ENCODE measurements at regions not wholly inside any gene's neighbourhood (a gene's known extent, or its start where the extent isn't known, plus 50 kb on each side); places are given as distances from the start of the nearest gene placed in this dataset.

- no peaks in the 10 kb centered on the region for H3K79me2 ChIP-seq (ENCODE audit: insufficient read depth, low read length)
- POLR2A ChIA-PET: no interaction called here
- no peak for DNase-seq (ENCODE audit: low read depth, low spot score)
- H3K27me3 ChIP-seq (ENCODE audit: insufficient read depth, low read length): no peaks in the 10 kb centered on the region
- no peak overlapping the region for H3K4me3 ChIP-seq (replicated peaks in 1 of 2; ENCODE audit: low read depth in 1 of 2, low read length in 2 of 2)
- H4K20me1 ChIP-seq (ENCODE audit: insufficient read depth): no peaks in the 10 kb centered on the region
- CTCF ChIA-PET: no interaction called here
- no peaks in the 10 kb centered on the region for H3K4me1 ChIP-seq (ENCODE audit: control insufficient read depth in 1 of 2, insufficient read depth in 2 of 2, low read length in 2 of 2)
- no peak overlapping the region for H3K9ac ChIP-seq (ENCODE audit: low read length)
- H3K4me2 ChIP-seq (ENCODE audit: low read length): no peak overlapping the region
- H3K9me3 ChIP-seq (ENCODE audit: control insufficient read depth in 1 of 2, insufficient read depth in 1 of 2, low read depth in 1 of 2, low read length in 2 of 2): no peaks in the 10 kb centered on the region; a peak in 2 of 4 replicates
- no peaks in the 10 kb centered on the region for H3K9me2 ChIP-seq (ENCODE audit: insufficient read depth)
- RAD21 ChIA-PET (ENCODE audit: low non-redundant PET in 1 of 2, low total read pairs in 2 of 2, uncharacterized antibody in 2 of 2, unreplicated experiment in 2 of 2): no interaction called here
- intact Hi-C loops (cut with micrococcal nuclease): no loop called here
- no peak overlapping the region for H2AFZ ChIP-seq (ENCODE audit: low read depth, low read length, poor library complexity, severe bottlenecking)
- H3K27ac ChIP-seq (ENCODE audit: low read depth, low read length): no peak overlapping the region
- TF ChIP-seq CTCF (IDR thresholded peaks at IDR 0.05 in 2 of 3, conservative IDR thresholded peaks at IDR 0.05 in 1 of 3; ENCODE audit: borderline replicate concordance in 1 of 3, insufficient read depth in 1 of 3, low read depth in 2 of 3, low read length in 2 of 3) (no peak), TCF7L2 (IDR thresholded peaks at IDR 0.05; ENCODE audit: borderline replicate concordance, extremely low read depth, insufficient read depth, insufficient read length) (no peak), EZH2 (IDR thresholded peaks at IDR 0.05) (no peak)
- H3K36me3 ChIP-seq (ENCODE audit: control insufficient read depth in 1 of 2, insufficient read depth in 2 of 2, low read length in 2 of 2): no peaks in the 10 kb centered on the region
- BruUV-seq (replicated peaks): no TSS peak
- no peak for ATAC-seq
These were observed 194.9 kb downstream of the LRATD1 start for GRCh38 chr2:14827226-14828023.

GRCh38 chr2:14828223-14828622 lies 195.7 kb downstream of the LRATD1 start:
- Histone ChIP-seq H3K4me1 (ENCODE audit: control insufficient read depth in 1 of 2, insufficient read depth in 2 of 2, low read length in 2 of 2) (no peaks in the 10 kb centered on the region), H3K79me2 (ENCODE audit: insufficient read depth, low read length) (no peaks in the 10 kb centered on the region), H4K20me1 (ENCODE audit: insufficient read depth) (no peaks in the 10 kb centered on the region), H3K27me3 (ENCODE audit: insufficient read depth, low read length) (no peaks in the 10 kb centered on the region), H3K4me2 (ENCODE audit: low read length) (no peak overlapping the region), H3K9ac (ENCODE audit: low read length) (no peak overlapping the region), H3K36me3 (ENCODE audit: control insufficient read depth in 1 of 2, insufficient read depth in 2 of 2, low read length in 2 of 2) (no peaks in the 10 kb centered on the region), H3K4me3 (replicated peaks in 1 of 2; ENCODE audit: low read depth in 1 of 2, low read length in 2 of 2) (no peak overlapping the region), H2AFZ (ENCODE audit: low read depth, low read length, poor library complexity, severe bottlenecking) (no peak overlapping the region), H3K27ac (ENCODE audit: low read depth, low read length) (no peak overlapping the region), H3K9me3 (ENCODE audit: control insufficient read depth in 1 of 2, insufficient read depth in 1 of 2, low read depth in 1 of 2, low read length in 2 of 2) (no peaks in the 10 kb centered on the region; a peak in 1 of 4 replicates), H3K9me2 (ENCODE audit: insufficient read depth) (no peaks in the 10 kb centered on the region)
- ATAC-seq (no peak), DNase-seq (ENCODE audit: low read depth, low spot score) (no peak)
- no TSS peak for BruUV-seq (replicated peaks)
- no peak for TF ChIP-seq POLR2A (IDR thresholded peaks at IDR 0.05; ENCODE audit: borderline replicate concordance, extremely low read depth, insufficient read depth, insufficient read length)
- TF ChIP-seq SIN3A (IDR thresholded peaks at IDR 0.05; ENCODE audit: low read depth): no peak
- no peak for TF ChIP-seq ATF3 (IDR thresholded peaks at IDR 0.05)
- no peak for TF ChIP-seq EZH2 (IDR thresholded peaks at IDR 0.05)
- no peak for TF ChIP-seq EGR1 (IDR thresholded peaks at IDR 0.05; ENCODE audit: low read depth)
- no peak for TF ChIP-seq CTCF (IDR thresholded peaks at IDR 0.05 in 2 of 3, conservative IDR thresholded peaks at IDR 0.05 in 1 of 3; ENCODE audit: borderline replicate concordance in 1 of 3, insufficient read depth in 1 of 3, low read depth in 2 of 3, low read length in 2 of 3)
- TF ChIP-seq RAD21 (IDR thresholded peaks at IDR 0.05; ENCODE audit: low read depth): no peak
- no peak for TF ChIP-seq FOSL1 (IDR thresholded peaks at IDR 0.05; ENCODE audit: low read depth)
- TF ChIP-seq SRF (IDR thresholded peaks at IDR 0.05; ENCODE audit: low read depth): no peak
- no peak for TF ChIP-seq POLR2AphosphoS5 (IDR thresholded peaks at IDR 0.05; ENCODE audit: low read depth, low read length)
- TF ChIP-seq JUND (IDR thresholded peaks at IDR 0.05): no peak
- TF ChIP-seq ZNF274 (IDR thresholded peaks at IDR 0.05; ENCODE audit: low read depth, low read length): no peak
- no peak for TF ChIP-seq TCF7L2 (IDR thresholded peaks at IDR 0.05; ENCODE audit: borderline replicate concordance, extremely low read depth, insufficient read depth, insufficient read length)
- no peak for TF ChIP-seq MAX (IDR thresholded peaks at IDR 0.05)
- no peak for TF ChIP-seq CEBPB (IDR thresholded peaks at IDR 0.05; ENCODE audit: low read depth)
- ChIA-PET RAD21 (ENCODE audit: low non-redundant PET in 1 of 2, low total read pairs in 2 of 2, uncharacterized antibody in 2 of 2, unreplicated experiment in 2 of 2) (no interaction called here), POLR2A (no interaction called here), CTCF (no interaction called here)
- intact Hi-C loops (cut with micrococcal nuclease): no loop called here
